Esophagus mucosa (tissue), 1 donor: ENCODE measurements at regions not wholly inside any gene's neighbourhood (a gene's known extent, or its start where the extent isn't known, plus 50 kb on each side); places are given as distances from the start of the nearest gene placed in this dataset.
A peak's percentile ranks its signal among the peaks of the same experiment; 100 is the strongest.
"Not testable (repeated sequence)": the region's sequence is repeated elsewhere in the genome, so short reads cannot be mapped to it uniquely, and the experiment has no call there.

ENCODE experiments used
- ATAC-seq: fragments of 200-7000 bp; cut with Tn5 transposase; one replicate; pipeline ENCODE4 v1.9.1; 2020
- donor health status: DM: yes; HTN: yes; CAD: no.

- not testable (repeated sequence) for ATAC-seq
Observed at GRCh38 chr18:8913606-8914403, 188.7 kb upstream of the NDUFV2 start.

GRCh38 chr18:8914404-8915264 is 187.9 kb upstream of the NDUFV2 start:
- not testable (repeated sequence) for ATAC-seq

GRCh38 chr18:8920856-8921787 is 181.4 kb upstream of the NDUFV2 start:
- not testable (repeated sequence) for ATAC-seq

- no peak for ATAC-seq
Observed at GRCh38 chr18:8926464-8926863, 176.0 kb upstream of the NDUFV2 start.

GRCh38 chr18:8928044-8928443 is 174.5 kb upstream of the NDUFV2 start:
- no peak for ATAC-seq

- no peak for ATAC-seq
Observed at GRCh38 chr18:8928847-8929780, 173.4 kb upstream of the NDUFV2 start.

- no peak for ATAC-seq
Observed at GRCh38 chr18:8930990-8931616, 171.4 kb upstream of the NDUFV2 start.

GRCh38 chr18:8932866-8933265 is 169.6 kb upstream of the NDUFV2 start:
- peak; percentile 53 for ATAC-seq

- ATAC-seq, result no peak
Observed at GRCh38 chr18:8933714-8934284, 168.7 kb upstream of the NDUFV2 start.

- ATAC-seq, result not testable (repeated sequence)
Observed at GRCh38 chr18:8935346-8935745, 167.2 kb upstream of the NDUFV2 start.

GRCh38 chr18:8936619-8937018 is 165.9 kb upstream of the NDUFV2 start:
- no peak for ATAC-seq

GRCh38 chr18:8937160-8938094 is 165.1 kb upstream of the NDUFV2 start:
- ATAC-seq, result peak; percentile 86

- no peak for ATAC-seq
Observed at GRCh38 chr18:8938817-8939216, 163.7 kb upstream of the NDUFV2 start.

- ATAC-seq, result no peak
Observed at GRCh38 chr18:8942021-8942908, 160.2 kb upstream of the NDUFV2 start.

GRCh38 chr18:8942909-8943545 is 159.5 kb upstream of the NDUFV2 start:
- ATAC-seq, result no peak

GRCh38 chr18:8943900-8944870 is 158.3 kb upstream of the NDUFV2 start:
- no peak for ATAC-seq

GRCh38 chr18:8944871-8945245 is 157.6 kb upstream of the NDUFV2 start:
- no peak for ATAC-seq
